Astrocyte (in vitro differentiated cells and primary cell): ENCODE measurements at regions not wholly inside any gene's neighbourhood (a gene's known extent, or its start where the extent isn't known, plus 50 kb on each side); places are given as distances from the start of the nearest gene placed in this dataset.

Experiments
- DNase-seq: peaks from one replicate; pipeline ENCODE4 v3.0.0-alpha.2; 2010; ENCODE audit warnings: low read depth
- FAIRE-seq: peaks from 2 replicates; lab custom pipeline; 2011; peaks lifted over from hg19 to GRCh38; lab: Jason Lieb, UNC
- H2AFZ ChIP-seq: 2 replicates; pipeline ENCODE4 v1.6.0; 2012; ENCODE audit warnings: low read depth, low read length, inconsistent platforms
- H3K27ac ChIP-seq: 2 replicates; pipeline ENCODE4 v1.5.1; 2011; ENCODE audit warnings: low read depth, low read length, inconsistent platforms
- H3K27me3 ChIP-seq: 2 replicates; pipeline ENCODE4 v1.6.0; 2011; ENCODE audit warnings: low read length, inconsistent platforms; ENCODE audit not compliant: insufficient read depth
- H3K36me3 ChIP-seq: 2 replicates; pipeline ENCODE4 v1.5.1; 2011; ENCODE audit warnings: low read length, inconsistent platforms; ENCODE audit not compliant: insufficient read depth
- H3K4me1 ChIP-seq: 2 replicates; pipeline ENCODE4 v1.5.1; 2011; ENCODE audit warnings: low read length, inconsistent platforms; ENCODE audit not compliant: insufficient read depth
- H3K4me2 ChIP-seq: 2 replicates; pipeline ENCODE4 v1.6.0; 2012; ENCODE audit warnings: low read length, inconsistent platforms
- H3K4me3 ChIP-seq: 2 replicates; pipeline ENCODE4 v1.5.1; 2011; ENCODE audit warnings: low read depth, mild to moderate bottlenecking, low read length, inconsistent platforms; ENCODE audit not compliant: insufficient read depth
- H3K79me2 ChIP-seq: 2 replicates; pipeline ENCODE4 v1.6.0; 2012; ENCODE audit warnings: mild to moderate bottlenecking, low read length, inconsistent platforms; ENCODE audit not compliant: insufficient read depth
- H3K9ac ChIP-seq: 2 replicates; pipeline ENCODE4 v1.6.0; 2012; ENCODE audit warnings: mild to moderate bottlenecking, low read length, inconsistent platforms
- H3K9me3 ChIP-seq: 2 replicates; pipeline ENCODE4 v1.5.1; 2012; ENCODE audit warnings: low read depth, mild to moderate bottlenecking, low read length, inconsistent platforms; ENCODE audit not compliant: insufficient read depth
- H4K20me1 ChIP-seq: 2 replicates; pipeline ENCODE4 v1.6.0; 2012; ENCODE audit warnings: low read length, inconsistent platforms; ENCODE audit not compliant: insufficient read depth
- H3K27ac Mint-ChIP-seq: one replicate; pipeline ENCODE4 v1.8.0; 2021; ENCODE audit warnings: mild to moderate bottlenecking, mixed read lengths; ENCODE audit not compliant: unreplicated experiment
- H3K27me3 Mint-ChIP-seq: one replicate; pipeline ENCODE4 v1.8.0; 2021; ENCODE audit warnings: low read depth, mixed read lengths; ENCODE audit not compliant: unreplicated experiment
- H3K36me3 Mint-ChIP-seq: one replicate; pipeline ENCODE4 v1.8.0; 2021; ENCODE audit warnings: low read depth, mixed read lengths; ENCODE audit not compliant: unreplicated experiment
- H3K4me1 Mint-ChIP-seq: one replicate; pipeline ENCODE4 v1.8.0; 2021; ENCODE audit warnings: low read depth, mixed read lengths; ENCODE audit not compliant: unreplicated experiment
- H3K4me3 Mint-ChIP-seq: one replicate; pipeline ENCODE4 v1.8.0; 2021; ENCODE audit warnings: mild to moderate bottlenecking, moderate library complexity, mixed read lengths; ENCODE audit not compliant: unreplicated experiment
- H3K9me3 Mint-ChIP-seq: one replicate; pipeline ENCODE4 v1.8.0; 2021; ENCODE audit warnings: mild to moderate bottlenecking, mixed read lengths; ENCODE audit not compliant: unreplicated experiment
- CTCF ChIP-seq: IDR thresholded peaks from 2 replicates; pipeline ENCODE4 v1.5.1; 2011; ENCODE audit warnings: low read depth, mild to moderate bottlenecking, inconsistent platforms, low read length, moderate library complexity; ENCODE audit not compliant: insufficient read depth
- EZH2 ChIP-seq: IDR thresholded peaks from 2 replicates; pipeline ENCODE4 v1.6.1; 2012; ENCODE audit warnings: mild to moderate bottlenecking, low read length, inconsistent platforms; ENCODE audit not compliant: insufficient read depth

- no peak overlapping the region for H3K4me3 Mint-ChIP-seq
- no peaks in the 10 kb centered on the region for H3K9me3 ChIP-seq
- no peak overlapping the region for H3K27ac ChIP-seq
- no peaks in the 10 kb centered on the region for H4K20me1 ChIP-seq
- TF ChIP-seq CTCF (no peak), EZH2 (no peak)
- no peaks in the 10 kb centered on the region for H3K4me1 Mint-ChIP-seq
- H3K36me3 Mint-ChIP-seq, result no peaks in the 10 kb centered on the region
- no peaks in the 10 kb centered on the region for H3K4me1 ChIP-seq
- H3K36me3 ChIP-seq, result no peaks in the 10 kb centered on the region
- H2AFZ ChIP-seq, result no peak overlapping the region
- H3K27me3 Mint-ChIP-seq, result peaks cover 11% of the 10 kb centered on the region
- no peak for FAIRE-seq
- no peaks in the 10 kb centered on the region for H3K79me2 ChIP-seq
- peak; percentile 55 for DNase-seq
- H3K4me2 ChIP-seq, result no peak overlapping the region
- H3K9me3 Mint-ChIP-seq, result no peaks in the 10 kb centered on the region
- H3K4me3 ChIP-seq, result no peak overlapping the region
- no peak overlapping the region for H3K9ac ChIP-seq
- no peak overlapping the region for H3K27ac Mint-ChIP-seq
- no peaks in the 10 kb centered on the region for H3K27me3 ChIP-seq
These were observed 82.8 kb upstream of the VSTM5 start for GRCh38 chr11:93933230-93933629.

GRCh38 chr11:93935826-93936225 lies 85.3 kb upstream of the HEPHL1 start:
- no peaks in the 10 kb centered on the region for H3K36me3 Mint-ChIP-seq
- TF ChIP-seq EZH2 (no peak), CTCF (no peak)
- DNase-seq (no peak), FAIRE-seq (no peak)
- peaks cover 11% of the 10 kb centered on the region for H3K27me3 Mint-ChIP-seq
- Histone ChIP-seq H3K4me3 (no peak overlapping the region), H3K36me3 (no peaks in the 10 kb centered on the region), H4K20me1 (no peaks in the 10 kb centered on the region), H3K27me3 (no peaks in the 10 kb centered on the region), H3K9me3 (no peaks in the 10 kb centered on the region), H3K79me2 (no peaks in the 10 kb centered on the region), H3K4me1 (no peaks in the 10 kb centered on the region), H2AFZ (no peak overlapping the region), H3K4me2 (no peak overlapping the region), H3K27ac (no peak overlapping the region), H3K9ac (no peak overlapping the region)
- peaks cover 3% of the 10 kb centered on the region for H3K4me1 Mint-ChIP-seq
- no peak overlapping the region for H3K4me3 Mint-ChIP-seq
- no peak overlapping the region for H3K27ac Mint-ChIP-seq
- no peaks in the 10 kb centered on the region for H3K9me3 Mint-ChIP-seq

GRCh38 chr11:93936460-93936859 lies 84.7 kb upstream of the HEPHL1 start:
- Mint-ChIP-seq H3K36me3 (no peaks in the 10 kb centered on the region), H3K4me1 (peaks cover 6% of the 10 kb centered on the region)
- FAIRE-seq, result no peak

More at GRCh38 chr11:93936460-93936859, 84.7 kb upstream of the HEPHL1 start:
- Histone ChIP-seq H3K36me3 (no peaks in the 10 kb centered on the region), H3K9ac (no peak overlapping the region), H3K4me2 (no peak overlapping the region), H3K27ac (no peak overlapping the region), H4K20me1 (no peaks in the 10 kb centered on the region), H3K4me3 (no peak overlapping the region), H2AFZ (no peak overlapping the region), H3K4me1 (no peaks in the 10 kb centered on the region), H3K9me3 (no peaks in the 10 kb centered on the region), H3K79me2 (no peaks in the 10 kb centered on the region), H3K27me3 (no peaks in the 10 kb centered on the region)
- no peak for TF ChIP-seq CTCF
- no peak for TF ChIP-seq EZH2
- no peak overlapping the region for H3K4me3 Mint-ChIP-seq
- DNase-seq, result no peak
- peaks cover 11% of the 10 kb centered on the region for H3K27me3 Mint-ChIP-seq
- no peak overlapping the region for H3K27ac Mint-ChIP-seq
- H3K9me3 Mint-ChIP-seq, result no peaks in the 10 kb centered on the region
